Brain pericyte (primary cell): ENCODE measurements at regions not wholly inside any gene's neighbourhood (a gene's known extent, or its start where the extent isn't known, plus 50 kb on each side); places are given as distances from the start of the nearest gene placed in this dataset.
"Not testable (repeated sequence)": the region's sequence is repeated elsewhere in the genome, so short reads cannot be mapped to it uniquely, and the experiment has no call there.

Experiments used
- DNase-seq: peaks from one replicate; pipeline ENCODE4 v3.0.0-alpha.2; 2012; ENCODE audit warnings: low read depth, low spot score

GRCh38 chr6:119965008-119965407 lies 615.4 kb upstream of the MAN1A1 start:
- no peak for DNase-seq

- no peak for DNase-seq
These were observed 612.9 kb upstream of the MAN1A1 start for GRCh38 chr6:119962505-119962904.

GRCh38 chr6:119961450-119961849 lies 611.9 kb upstream of the MAN1A1 start:
- no peak for DNase-seq

GRCh38 chr6:119960456-119960855 lies 610.9 kb upstream of the MAN1A1 start:
- no peak for DNase-seq

GRCh38 chr6:119960036-119960435 lies 610.5 kb upstream of the MAN1A1 start:
- no peak for DNase-seq

- no peak for DNase-seq
These were observed 607.6 kb upstream of the MAN1A1 start for GRCh38 chr6:119957195-119957594.

- DNase-seq, result no peak
These were observed 603.1 kb upstream of the MAN1A1 start for GRCh38 chr6:119952696-119953095.

- DNase-seq, result no peak
These were observed 601.1 kb upstream of the MAN1A1 start for GRCh38 chr6:119950681-119951080.

- DNase-seq, result no peak
These were observed 592.7 kb upstream of the MAN1A1 start for GRCh38 chr6:119942078-119942752.

- no peak for DNase-seq
These were observed 589.2 kb upstream of the MAN1A1 start for GRCh38 chr6:119938752-119939151.

- DNase-seq, result no peak
These were observed 585.3 kb upstream of the MAN1A1 start for GRCh38 chr6:119934816-119935215.

- DNase-seq, result no peak
These were observed 579.6 kb upstream of the MAN1A1 start for GRCh38 chr6:119929121-119929520.

GRCh38 chr6:119924888-119925287 lies 575.3 kb upstream of the MAN1A1 start:
- DNase-seq, result not testable (repeated sequence)

- DNase-seq, result no peak
These were observed 573.3 kb upstream of the MAN1A1 start for GRCh38 chr6:119922814-119923213.

- no peak for DNase-seq
These were observed 572.0 kb upstream of the MAN1A1 start for GRCh38 chr6:119921491-119922010.

GRCh38 chr6:119917186-119917585 lies 567.6 kb upstream of the MAN1A1 start:
- DNase-seq, result no peak

- DNase-seq, result no peak
These were observed 566.4 kb upstream of the MAN1A1 start for GRCh38 chr6:119915971-119916370.

- DNase-seq, result no peak
These were observed 558.6 kb upstream of the MAN1A1 start for GRCh38 chr6:119908157-119908556.

- no peak for DNase-seq
These were observed 553.1 kb upstream of the MAN1A1 start for GRCh38 chr6:119902681-119903080.

GRCh38 chr6:119896806-119897205 lies 547.2 kb upstream of the MAN1A1 start:
- no peak for DNase-seq

GRCh38 chr6:119895626-119896025 lies 546.1 kb upstream of the MAN1A1 start:
- DNase-seq, result no peak

GRCh38 chr6:119894811-119895210 lies 545.2 kb upstream of the MAN1A1 start:
- no peak for DNase-seq

GRCh38 chr6:119891644-119892043 lies 542.1 kb upstream of the MAN1A1 start:
- DNase-seq, result no peak

GRCh38 chr6:119891206-119891605 lies 541.6 kb upstream of the MAN1A1 start:
- no peak for DNase-seq
